ENCODE measurements at regions not wholly inside any gene's neighbourhood (a gene's known extent, or its start where the extent isn't known, plus 50 kb on each side); places are given as distances from the start of the nearest gene placed in this dataset.

- TF ChIP-seq, protein P1, sequence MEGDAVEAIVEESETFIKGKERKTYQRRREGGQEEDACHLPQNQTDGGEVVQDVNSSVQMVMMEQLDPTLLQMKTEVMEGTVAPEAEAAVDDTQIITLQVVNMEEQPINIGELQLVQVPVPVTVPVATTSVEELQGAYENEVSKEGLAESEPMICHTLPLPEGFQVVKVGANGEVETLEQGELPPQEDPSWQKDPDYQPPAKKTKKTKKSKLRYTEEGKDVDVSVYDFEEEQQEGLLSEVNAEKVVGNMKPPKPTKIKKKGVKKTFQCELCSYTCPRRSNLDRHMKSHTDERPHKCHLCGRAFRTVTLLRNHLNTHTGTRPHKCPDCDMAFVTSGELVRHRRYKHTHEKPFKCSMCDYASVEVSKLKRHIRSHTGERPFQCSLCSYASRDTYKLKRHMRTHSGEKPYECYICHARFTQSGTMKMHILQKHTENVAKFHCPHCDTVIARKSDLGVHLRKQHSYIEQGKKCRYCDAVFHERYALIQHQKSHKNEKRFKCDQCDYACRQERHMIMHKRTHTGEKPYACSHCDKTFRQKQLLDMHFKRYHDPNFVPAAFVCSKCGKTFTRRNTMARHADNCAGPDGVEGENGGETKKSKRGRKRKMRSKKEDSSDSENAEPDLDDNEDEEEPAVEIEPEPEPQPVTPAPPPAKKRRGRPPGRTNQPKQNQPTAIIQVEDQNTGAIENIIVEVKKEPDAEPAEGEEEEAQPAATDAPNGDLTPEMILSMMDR (conservative IDR thresholded peaks at IDR 0.05 in 1 of 2, IDR thresholded peaks at IDR 0.05 in 1 of 2; ENCODE audit: low read depth in 1 of 2, low read length in 2 of 2), result no peak
- no peak for TF ChIP-seq EZH2 (IDR thresholded peaks at IDR 0.05; ENCODE audit: low read length, missing control alignments)
Measured at GRCh38 chr5:15137414-15137813, 265.8 kb upstream of the ANKH start.
